GM19351 (cell line): ENCODE measurements at regions not wholly inside any gene's neighbourhood (a gene's known extent, or its start where the extent isn't known, plus 50 kb on each side); places are given as distances from the start of the nearest gene placed in this dataset.
A peak's percentile ranks its signal among the peaks of the same experiment; 100 is the strongest.
"Not testable (repeated sequence)": the region's sequence is repeated elsewhere in the genome, so short reads cannot be mapped to it uniquely, and the experiment has no call there.

Experiments used
- ATAC-seq: cut with Tn5 transposase; IDR thresholded peaks from one replicate; pipeline ENCODE4 v1.9.1; 2021; ENCODE audit warnings: mild to moderate bottlenecking, moderate library complexity; ENCODE audit not compliant: unreplicated experiment

- peak; percentile 69 for ATAC-seq
Observed at GRCh38 chr7:3094701-3095445, 51.2 kb upstream of the CARD11 start.

GRCh38 chr7:3097734-3098133, 54.1 kb upstream of the CARD11 start:
- no peak for ATAC-seq

DNA sequence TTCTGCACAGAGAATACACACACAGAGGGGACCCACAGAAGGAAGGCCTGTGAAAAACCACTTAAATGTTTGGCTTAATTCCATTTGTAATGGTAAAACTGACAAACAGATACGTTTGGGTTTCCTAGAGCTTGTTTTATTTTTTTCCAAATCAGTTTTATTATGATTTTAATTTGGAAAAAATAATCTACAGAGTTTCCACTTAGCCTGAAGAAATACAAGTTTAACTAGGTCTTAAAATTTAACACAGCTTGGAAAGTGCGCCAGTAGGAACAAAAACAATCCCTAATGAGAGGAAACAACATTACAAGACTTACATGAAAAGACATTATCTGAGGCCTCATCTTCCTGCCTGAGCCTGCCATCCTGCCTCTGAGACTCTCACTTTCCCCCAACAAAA, 58.5 kb upstream of the CARD11 start:
- ATAC-seq: no peak

- ATAC-seq: no peak
Observed at GRCh38 chr7:3103614-3104398, 60.1 kb upstream of the CARD11 start.

DNA sequence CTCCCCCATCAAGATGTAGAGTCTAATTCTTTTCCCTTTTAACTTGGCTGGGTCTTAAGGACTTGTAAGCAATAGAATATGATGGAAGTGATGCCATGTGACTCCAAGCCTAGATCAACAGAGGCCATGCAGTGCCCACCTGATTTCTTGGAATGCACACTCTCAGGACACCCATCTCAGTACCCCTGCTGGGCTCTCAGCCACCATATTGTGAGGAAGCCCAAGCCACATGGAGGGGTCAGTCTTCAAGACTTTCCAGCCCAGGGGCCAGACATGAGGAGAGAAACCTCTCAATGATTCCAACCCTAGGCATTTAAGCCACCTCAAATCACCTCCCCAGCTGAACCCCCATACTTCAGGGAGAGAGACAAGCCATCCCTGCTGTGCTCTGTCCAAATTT, 62.2 kb upstream of the CARD11 start:
- no peak for ATAC-seq

DNA sequence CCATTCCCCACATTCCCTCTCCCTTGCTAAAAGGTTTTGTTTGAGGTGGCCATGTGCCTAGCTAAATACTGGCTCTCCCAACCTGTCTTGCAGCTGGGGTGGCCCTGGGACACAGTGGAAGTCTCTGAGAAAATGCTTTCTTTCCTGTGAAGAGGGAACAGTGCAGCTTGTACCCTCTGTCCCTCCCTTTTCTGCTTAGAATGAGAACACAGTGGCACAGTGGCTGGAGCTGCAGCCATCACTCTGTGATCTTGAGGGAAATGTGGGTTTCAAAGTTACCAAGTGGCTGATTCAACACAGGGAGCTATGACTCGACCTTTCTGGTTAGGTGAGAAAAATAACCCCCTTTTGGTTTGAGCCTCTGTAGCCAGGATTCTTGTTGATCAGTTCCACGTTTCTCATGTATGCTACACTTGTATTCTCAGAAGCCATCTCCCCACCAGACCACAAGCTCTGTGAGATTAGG, 62.7 kb upstream of the CARD11 start:
- ATAC-seq: peak; percentile 58

DNA sequence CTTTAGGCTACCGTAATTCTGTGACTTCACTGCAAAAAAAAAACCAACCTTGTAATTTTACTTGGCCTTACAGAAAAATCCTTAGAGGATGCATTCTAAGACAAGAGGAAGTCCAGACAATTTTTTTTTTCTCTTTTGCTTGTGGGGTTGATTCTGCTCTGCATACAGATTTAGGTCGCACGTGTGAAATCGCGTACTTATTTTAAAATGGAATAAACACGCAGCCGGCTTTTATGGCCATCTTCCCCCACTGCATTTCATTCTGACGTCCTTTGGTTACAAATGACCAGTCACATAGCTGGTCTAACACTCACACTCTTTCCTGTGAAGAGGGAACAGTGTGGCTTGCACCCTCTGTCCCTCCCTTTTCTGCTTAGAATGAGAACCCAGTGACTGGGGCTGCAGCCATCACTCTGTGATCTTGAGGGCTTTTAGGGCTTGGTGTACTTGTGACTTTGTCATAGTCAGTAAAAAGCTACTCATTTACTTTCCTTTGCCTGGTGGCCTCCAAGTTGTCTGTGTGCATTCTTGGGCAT, 63.6 kb upstream of the CARD11 start:
- no peak for ATAC-seq

GRCh38 chr7:3107889-3108570, 64.4 kb upstream of the CARD11 start:
- no peak for ATAC-seq

GRCh38 chr7:3109311-3109915, 65.7 kb upstream of the CARD11 start:
- ATAC-seq: no peak

GRCh38 chr7:3112479-3113134, 68.9 kb upstream of the CARD11 start:
- no peak for ATAC-seq

DNA sequence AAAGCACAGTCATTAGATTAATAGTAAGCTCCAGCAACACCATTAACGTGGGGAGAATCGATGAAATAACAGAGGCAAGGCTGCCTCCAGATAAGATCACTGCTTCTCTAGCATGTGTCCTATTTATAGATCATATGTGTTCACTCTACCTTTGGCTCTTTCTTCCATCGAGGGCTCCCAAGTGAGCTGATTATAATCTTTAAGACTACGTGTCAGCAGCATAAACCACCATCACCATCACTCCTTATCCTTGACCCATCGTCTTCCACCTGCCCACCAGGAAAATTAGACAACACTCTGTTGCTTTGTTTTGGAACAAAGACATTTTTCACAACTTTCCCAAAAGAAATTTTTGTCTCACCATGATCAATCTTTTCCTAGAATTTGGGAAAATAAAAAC, 71.2 kb upstream of the CARD11 start:
- no peak for ATAC-seq

- ATAC-seq: no peak
Observed at GRCh38 chr7:3117081-3117480, 73.4 kb upstream of the CARD11 start.

DNA sequence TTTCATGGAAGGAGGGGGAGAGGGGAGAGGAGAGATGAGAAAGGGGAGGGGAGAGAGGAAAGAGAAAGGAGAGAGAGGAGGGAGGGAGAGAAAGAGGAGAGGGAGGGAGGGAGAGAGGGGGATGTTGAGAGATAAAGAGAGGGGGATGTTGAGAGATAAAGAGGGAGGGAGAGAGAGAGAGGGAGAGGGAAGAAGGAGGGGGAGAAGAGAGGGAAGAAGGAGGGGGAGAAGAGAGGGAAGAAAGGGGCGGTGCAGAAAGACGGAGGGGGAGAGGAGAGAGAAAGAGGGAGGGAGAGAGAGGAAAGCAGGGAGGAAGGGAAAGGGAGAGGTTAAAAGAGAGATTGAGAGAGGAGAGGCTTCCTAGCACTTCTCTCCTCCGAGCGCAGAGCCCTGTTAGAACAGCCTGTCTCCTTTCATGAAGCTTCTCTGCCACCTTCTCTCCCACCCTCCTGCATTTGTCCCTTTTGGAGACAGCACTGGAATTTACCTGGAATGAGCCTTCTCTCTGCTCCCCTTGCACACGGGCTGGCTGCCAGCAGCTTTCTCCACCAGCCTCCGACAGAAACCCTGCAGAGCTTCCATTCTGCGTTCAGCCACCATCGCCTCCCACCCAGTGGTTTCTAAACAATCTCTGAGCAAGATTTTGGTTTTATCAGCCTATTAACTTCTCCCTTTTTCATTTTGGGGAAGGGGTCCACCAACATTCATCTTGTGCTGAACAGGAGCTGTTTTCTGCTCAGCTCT, 74.0 kb upstream of the CARD11 start:
- no peak for ATAC-seq

- not testable (repeated sequence) for ATAC-seq
Observed at GRCh38 chr7:3119352-3119927, 75.8 kb upstream of the CARD11 start.

- ATAC-seq: no peak
Observed at GRCh38 chr7:3119963-3120362, 76.3 kb upstream of the CARD11 start.

- no peak for ATAC-seq
Observed at GRCh38 chr7:3120513-3120912, 76.8 kb upstream of the CARD11 start.

GRCh38 chr7:3128857-3129490, 85.3 kb upstream of the CARD11 start:
- no peak for ATAC-seq

DNA sequence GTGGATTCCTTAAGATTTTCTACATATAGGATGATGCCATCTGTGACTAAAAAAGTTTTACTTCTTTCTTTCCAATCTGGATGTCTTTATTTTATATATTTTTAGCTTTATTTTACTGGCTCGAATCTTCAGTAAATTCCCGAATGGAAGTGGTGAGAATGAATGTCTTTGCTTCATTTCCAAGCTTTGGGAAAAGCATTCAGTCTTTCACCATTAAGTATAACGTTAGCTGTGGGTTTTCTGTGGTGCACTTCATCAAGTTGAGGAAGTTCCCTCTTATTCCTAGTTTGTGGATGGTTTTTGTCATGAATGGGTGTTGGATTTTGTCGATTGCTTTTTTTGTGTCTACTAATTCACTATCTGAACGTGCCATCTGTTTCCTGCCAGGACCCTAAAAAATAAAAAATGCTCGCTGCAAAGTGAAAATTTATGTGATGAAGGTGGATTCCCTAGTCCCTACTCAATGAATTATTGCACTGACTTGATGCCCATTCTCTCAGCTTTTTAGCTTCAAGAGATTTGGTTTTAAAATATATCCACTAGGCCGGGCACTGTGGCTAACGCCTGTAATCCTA, 90.2 kb upstream of the CARD11 start:
- ATAC-seq: no peak

- no peak for ATAC-seq
Observed at GRCh38 chr7:3134745-3135144, 91.1 kb upstream of the CARD11 start.
